Stimulated activated CD4-positive, alpha-beta T cell treated with anti-CD3 and anti-CD28 coated beads, Interleukin-12 subunit alpha, Interleukin-12 subunit beta, amount 100 ng/mL, for 48 hours (primary cell): ENCODE measurements at regions not wholly inside any gene's neighbourhood (a gene's known extent, or its start where the extent isn't known, plus 50 kb on each side); places are given as distances from the start of the nearest gene placed in this dataset.

Experiments used
- DNase-seq, 3 donors: peaks; one replicate each; pipeline ENCODE4 v3.0.0-alpha.2; 2020; ENCODE audit warnings: low read depth in 2 of 3, low spot score in 1 of 3

DNA sequence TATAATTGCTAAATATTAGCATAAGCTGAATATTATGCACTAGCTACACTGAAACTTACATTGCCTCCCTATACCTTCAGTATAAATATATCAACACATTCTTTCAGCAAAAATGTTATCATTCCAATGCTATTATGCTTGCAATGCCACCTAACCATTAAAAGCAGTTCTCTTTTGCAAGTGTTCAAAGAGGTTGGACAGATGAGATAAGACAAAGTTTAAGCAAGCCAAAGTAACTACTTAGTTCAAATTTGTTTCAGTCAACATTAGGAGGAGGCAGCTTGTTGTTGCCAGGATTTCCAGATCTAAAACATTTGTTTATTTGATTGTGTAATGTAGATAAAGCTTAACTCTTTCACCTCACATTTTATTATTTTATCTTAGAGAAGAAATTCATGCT, 323.9 kb upstream of the FAM241A start:
- no peak for DNase-seq

DNA sequence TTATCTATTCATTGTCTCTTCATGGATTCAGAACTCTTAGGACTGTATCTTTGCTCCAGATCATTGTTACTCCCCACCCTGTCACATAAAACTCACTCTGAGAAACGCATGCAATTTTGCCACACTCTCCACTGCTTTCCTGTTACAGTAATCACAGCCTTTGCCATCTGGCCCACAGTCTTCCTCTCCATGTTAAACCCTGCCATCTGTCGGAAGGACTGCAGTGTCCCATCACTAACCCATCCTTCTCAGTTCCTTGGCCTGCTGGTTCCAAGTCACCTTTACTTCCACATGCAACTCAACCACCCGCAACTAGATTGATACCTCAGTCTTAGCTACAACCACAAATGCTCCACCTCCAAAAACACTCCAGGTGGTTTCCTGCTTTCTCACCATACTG, 308.7 kb upstream of the FAM241A start:
- DNase-seq, result no peak

DNA sequence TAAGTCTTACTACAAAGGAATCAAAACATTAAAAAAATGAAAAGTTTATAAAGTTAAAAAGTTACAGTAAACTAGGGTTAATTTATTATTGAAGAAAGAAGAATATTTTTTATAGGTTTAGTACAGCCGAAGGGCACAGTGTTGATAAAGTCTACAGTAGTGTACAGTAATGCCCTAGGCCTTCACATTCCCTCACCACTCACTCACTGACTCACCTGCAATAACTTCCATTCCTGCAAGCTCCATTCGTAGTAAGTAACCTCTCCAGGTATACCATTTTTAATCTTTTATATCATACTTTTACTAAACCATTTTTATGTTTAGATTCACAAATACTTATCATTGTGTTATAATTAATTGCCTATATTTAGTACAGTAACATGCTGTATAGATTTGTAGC, 307.5 kb upstream of the FAM241A start:
- DNase-seq, result no peak

DNA sequence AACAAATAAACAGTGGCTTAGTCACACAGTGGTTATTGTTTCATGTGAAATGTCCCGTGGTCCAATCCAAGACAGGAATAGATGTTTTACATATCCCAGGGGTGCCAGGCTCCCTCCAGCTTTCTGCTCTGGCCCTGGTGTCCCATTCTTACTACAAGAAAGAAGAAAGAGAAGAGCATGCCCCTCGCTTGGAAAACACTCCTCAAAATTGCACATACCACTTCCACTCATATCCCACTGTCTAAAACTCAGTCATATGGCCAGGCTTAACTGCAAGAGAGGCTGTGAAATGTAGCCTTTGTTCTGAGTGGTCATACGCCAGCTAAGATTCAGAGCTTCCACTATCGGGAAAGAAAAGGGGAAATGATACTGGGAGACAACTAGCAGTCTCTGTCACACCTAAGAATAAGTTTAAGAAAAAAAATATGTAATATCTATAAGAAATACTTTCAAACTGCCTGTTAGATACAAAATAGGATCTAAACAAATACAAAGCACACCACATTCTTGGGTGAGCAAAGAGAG, 306.8 kb upstream of the FAM241A start:
- DNase-seq, result no peak

DNA sequence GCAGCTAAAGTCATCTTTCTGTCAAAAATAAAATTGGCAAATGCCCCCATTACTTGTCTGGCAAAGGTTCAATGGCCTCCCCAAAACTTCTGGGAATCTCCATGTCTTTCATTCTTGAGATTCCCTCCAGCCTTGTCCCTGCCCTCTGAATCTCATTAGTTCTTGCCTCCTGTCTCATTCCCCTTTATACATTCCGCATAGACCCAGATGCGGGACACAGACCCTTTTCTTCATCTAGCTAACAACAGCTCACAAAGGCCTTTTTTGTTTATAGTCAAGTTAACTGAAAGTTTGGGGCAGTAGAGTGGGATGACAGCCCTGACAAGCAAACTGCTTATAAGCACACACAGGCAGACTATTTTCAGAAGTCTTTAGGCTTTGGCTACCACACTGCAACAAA, 306.1 kb upstream of the FAM241A start:
- no peak for DNase-seq

DNA sequence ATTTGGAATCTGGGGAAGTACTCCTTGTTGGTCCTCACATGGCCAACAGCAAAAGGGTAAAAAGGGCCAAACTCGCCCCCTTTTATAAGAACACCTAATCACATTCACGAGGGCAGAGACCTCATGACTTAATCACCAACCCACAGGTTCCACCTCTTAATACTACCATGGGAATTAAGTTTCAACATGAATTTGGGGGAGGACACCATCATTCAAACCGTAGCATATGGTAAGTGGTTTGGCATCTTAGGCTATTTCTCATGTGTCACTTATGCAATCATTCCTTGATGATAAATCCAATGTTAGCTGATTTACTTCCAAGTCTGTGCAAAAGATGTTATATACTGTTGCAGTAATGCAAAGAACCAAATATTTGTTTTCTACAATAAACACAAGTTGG, 302.9 kb upstream of the FAM241A start:
- DNase-seq, result no peak

DNA sequence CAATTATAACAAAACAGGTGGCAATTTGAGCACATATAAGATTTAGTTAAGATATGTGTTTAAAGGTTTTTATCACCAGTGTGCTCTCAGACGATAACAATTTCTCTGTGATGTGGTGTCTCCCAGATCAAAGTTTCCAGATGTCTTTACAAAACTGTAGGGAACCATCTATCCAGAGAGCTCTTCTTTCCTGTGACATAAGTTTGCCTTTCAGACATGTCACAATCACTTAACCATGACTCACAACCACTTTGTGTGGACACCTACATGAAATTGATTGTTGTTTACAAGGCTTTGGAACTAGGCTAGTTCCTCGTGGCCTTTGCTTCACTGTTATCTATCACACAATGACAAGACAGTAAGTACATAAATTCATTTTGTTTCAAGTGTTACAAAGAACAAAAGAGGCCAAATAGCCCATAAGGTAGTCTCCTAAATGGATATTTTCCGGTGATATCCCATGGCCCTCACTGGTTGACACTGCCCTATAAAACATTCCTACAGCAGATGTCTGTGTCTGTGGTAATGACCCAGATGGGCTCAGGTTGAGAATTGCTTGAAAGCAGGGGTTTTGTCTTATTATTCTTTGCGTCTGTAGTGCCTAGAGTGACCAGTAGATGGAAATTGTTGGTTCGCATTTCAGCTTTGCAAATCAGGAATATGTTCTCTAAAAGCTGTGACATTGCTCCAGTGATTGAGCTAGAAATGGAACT, 297.8 kb upstream of the FAM241A start:
- no peak for DNase-seq

DNA sequence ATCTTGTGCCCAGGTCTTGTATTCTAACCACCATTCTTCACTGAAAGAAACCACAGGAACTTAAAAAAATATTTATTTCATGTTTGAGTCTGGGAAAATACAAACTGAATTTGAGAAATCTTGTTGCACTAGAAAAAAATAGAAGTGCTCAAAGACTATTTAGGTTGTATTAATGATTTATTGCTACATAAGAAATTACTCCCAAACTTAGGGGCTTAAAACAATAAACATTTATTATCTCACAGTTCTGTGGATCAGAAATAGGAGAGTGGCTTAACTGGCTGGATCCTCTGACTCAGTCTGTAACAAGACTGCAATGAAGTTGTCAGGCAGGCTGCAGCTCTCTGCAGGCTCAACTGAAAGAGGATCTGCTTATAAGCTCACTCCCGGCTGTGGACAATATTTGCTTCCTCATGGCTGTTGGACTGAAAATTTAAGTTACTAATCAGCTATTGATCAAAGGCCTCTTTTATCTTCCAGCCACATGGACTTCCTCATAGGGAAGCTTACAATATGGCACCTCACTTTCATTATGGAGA, 295.4 kb upstream of the FAM241A start:
- no peak for DNase-seq

DNA sequence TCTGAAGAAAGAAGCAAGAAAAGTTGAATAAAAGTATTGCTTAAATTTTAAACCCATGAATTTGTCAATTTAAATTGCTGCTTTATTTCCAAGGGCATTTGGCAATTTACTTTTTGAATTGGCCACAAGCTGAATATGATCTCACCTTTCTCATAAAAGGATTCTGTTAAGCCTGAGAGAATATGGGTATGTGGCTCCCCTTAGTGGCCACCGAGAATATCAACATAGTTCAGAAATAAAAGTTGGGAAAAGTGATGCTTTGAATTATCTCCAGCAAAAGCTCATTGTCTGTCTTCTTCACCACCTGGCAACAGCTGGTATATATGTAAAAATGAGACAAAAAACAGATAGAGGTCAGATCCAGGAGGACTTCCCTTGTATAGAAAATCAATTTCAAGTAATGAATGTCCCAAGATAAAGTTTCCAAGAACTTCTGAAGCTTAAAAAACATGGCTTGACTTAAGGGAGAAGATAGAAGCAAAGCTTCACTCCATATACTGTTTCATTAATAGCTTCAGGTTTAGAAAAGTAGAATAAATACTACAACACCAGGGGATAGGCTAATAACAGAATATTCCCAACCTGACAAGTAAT, 290.7 kb upstream of the FAM241A start:
- peak in 1 of 3 donors; percentile 0 for DNase-seq

DNA sequence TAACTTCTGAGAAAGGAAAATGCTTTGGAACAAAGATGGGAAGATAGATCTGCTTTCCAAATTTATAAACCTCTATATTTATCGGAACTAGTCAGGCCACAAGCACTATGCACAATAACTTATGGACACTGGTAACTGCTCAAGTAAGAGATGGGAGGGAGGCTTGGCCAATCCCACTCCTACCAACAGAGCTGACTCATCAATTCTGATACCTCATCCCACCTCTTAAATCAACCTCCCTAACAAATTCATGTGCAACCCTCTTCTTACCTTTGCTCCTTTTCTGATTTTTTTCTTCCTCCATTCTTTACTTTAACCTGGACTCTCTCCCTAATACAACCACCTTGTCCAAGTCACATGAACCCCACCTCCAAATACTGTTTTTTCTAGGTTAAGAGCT, 289.9 kb upstream of the FAM241A start:
- no peak for DNase-seq

DNA sequence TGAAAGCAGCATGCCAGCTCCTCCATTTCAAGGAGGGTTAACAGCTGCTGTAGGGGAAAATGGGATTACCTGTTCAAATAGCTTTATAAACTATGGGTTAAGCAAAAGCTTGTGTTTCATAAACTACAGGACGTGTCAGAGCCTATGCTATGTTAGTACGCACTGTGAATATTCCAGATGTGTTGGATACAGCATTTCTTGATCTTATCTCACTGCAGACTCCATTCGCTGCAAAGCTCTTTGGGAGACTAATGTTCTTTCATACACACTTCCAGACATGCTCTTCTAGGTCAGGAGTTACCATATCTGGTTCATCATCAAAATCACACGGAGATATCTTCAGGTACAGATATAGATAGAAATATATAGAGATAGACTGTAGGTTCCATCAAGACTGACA, 281.2 kb upstream of the FAM241A start:
- no peak for DNase-seq

DNA sequence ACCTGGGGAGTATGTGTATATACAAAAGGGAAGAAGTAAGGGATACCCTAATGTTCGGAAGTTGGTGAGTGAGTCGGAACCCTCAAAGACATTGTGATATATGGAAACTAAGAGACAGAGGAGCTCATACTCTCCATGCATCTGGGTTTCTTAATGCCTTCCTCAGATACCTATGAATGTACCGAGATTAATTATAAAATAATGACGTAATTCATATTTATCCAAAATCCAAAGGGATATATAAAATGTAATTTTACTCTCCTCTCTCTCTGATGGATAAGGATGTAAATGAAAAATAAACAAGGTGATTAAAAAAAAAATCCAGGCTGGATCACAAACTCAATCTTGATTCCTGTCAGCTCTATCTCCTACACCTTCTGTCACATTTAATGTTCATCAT, 275.9 kb upstream of the FAM241A start:
- no peak for DNase-seq

DNA sequence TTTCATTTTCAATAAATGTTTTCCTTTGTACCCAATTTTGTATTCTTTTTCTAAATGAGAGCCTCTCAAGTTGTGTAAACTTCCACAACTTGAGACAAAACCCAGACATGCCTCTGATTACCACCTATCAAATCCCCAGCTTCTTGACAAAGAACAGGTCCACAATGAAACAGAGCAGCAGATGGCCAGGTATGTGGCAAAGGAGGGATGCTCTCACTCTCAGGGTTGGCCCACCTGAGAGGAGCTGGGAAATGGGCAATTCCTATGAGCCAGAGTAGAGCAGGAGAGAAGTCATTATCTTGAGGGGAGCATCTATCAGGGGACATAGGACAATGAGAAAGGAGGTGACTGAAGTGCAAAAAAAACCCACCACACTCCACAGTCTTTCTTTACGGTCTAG, 273.5 kb upstream of the FAM241A start:
- DNase-seq, result no peak

DNA sequence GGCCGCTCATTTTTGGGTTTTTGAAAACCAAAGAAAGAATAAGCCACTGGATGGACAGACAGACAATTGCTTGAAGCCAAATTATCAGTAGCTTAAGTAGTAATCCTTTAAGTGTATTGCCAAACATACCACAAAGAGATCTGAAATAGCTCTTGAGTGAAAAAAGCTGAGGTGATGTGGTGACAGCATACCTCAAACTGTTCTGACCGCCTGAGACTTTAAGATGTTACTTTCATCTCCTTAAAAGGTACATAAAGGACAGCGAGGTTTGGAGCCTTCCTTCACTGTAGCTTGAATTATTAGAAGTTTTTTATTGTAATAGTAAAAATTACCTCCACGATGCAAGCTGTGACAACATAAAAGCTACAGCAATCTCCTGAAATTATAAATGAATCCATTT, 271.5 kb upstream of the FAM241A start:
- DNase-seq, result no peak

DNA sequence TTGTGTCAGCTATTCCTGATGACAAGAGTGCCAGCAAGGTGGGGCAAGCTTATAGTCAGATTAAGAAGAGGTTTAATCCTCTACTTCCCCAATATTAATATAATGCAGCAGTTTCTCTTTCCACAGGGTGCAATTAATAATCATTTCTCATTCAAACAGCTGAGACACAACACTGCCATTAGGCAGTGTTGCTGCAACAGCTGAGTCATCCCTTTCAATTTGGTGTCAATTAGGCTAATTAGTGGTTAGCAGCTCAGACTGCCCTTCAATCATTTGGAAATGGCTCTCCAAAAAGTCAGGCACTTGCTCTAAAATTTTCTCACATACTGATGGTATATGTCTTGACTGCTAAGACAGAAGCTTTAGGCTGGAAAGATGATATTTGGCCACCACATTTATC, 265.7 kb upstream of the FAM241A start:
- DNase-seq, result no peak

DNA sequence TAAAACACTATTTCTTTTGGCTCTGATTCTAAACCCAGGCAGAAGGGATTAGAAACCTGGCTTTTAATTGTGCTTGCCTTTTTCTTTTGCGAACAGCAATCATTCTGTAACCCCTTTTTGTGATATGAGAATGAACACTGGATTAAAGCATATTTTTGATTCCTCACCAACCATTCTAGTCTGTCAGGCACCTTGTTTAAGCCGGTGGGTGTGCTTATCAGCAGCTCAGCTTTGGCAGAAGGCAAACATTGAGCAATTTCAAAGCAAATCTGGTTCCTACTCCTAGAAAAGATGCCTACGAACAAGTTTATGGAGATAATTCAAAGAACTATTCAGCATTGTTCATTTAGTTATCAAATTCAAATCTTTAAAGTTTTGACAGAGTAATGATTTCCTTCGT, 265.1 kb upstream of the FAM241A start:
- DNase-seq, result no peak

DNA sequence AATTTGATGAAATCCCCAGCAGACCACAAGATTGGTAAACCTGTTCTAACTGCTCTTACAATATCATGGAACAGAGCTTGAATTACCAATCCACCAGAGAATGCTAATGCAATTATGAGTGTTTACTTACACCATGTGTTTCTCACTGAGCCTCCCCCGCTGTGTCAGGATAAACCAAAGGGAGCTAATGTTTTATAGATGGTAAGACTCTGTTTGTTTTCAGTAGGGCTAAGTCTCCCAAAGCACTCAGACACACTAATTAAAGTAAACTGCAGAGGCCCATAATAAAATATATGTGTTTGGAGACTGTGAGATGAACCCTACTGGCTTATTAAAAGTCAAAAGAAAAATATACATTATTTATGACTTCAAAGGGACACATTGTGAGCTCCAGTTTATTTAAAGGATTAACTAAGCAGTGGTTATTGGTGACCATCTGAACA, 261.7 kb upstream of the FAM241A start:
- DNase-seq, result no peak

DNA sequence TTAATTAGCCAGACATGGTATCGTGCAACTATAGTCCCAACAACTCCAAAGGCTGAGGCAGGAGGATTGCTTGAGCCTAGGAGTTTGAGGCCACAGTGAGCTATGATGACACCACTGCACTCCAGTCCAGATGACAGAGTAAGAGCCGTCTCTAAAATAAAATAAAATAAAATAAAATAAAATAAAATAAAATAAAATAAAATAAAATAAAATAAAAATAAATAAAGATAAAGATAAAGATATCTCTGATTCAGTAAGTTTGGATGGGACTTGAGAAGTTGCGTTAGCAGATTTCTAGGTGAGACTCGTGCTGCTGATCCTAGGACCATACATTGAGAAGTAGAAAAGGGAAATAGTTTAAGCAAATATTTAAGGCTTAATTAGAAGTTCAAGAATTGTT, 254.8 kb upstream of the FAM241A start:
- DNase-seq, result no peak

DNA sequence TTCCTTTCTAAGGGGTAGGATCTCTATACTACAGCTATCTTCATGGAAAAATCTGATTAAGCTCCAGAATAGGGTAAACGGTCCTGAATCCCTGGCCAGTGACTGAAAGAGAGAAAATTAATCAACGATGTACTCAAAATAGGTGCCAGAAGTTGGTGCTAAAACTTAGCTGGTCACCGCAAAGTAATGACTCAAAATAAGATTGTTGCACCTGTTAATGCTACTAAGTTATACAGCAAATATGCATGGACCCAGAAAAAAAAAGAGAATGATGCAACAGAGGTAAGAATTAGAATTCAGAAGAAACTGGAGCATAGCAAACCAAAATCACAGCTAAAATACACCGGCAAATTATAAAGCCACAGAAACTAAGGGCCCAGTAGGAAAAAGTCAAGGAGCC, 239.7 kb upstream of the FAM241A start:
- no peak for DNase-seq

DNA sequence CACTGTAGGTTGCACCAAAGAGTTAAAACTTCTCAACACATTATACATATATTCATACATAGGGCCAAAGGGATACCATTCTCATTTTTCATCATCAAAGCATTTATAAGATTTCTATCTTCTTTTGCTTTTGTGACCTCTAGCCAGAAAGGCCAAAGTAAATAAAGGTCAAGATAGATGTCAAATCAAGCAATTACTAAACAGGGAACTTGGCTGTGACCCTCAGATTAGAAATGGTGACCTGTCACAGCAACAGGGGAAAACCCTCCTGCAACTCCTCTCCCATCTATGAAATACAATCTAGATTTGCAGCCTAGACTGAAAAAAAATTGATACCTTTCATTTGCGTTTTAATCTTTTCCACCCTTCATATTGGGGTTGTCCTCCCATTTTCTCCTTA, 225.6 kb upstream of the FAM241A start:
- DNase-seq, result no peak

DNA sequence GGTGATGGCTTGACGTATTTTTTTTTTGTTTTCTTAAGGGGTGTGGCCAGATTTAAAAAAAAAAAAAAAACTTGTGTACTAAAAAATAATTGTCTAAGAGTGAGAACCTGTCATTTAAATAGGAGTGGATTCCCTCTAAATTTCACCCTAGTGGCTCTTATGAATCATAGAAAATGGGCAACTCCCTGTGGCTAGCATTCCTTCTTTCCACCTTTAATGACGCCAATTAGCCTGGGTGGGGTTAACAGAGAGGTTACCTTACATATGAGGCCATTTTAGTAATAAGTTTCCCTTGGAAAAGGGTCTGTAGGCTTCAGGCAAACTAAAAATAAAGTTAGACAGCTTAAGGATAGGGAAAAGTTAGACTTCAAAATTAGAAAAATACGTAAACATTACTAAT, 223.5 kb upstream of the FAM241A start:
- no peak for DNase-seq

DNA sequence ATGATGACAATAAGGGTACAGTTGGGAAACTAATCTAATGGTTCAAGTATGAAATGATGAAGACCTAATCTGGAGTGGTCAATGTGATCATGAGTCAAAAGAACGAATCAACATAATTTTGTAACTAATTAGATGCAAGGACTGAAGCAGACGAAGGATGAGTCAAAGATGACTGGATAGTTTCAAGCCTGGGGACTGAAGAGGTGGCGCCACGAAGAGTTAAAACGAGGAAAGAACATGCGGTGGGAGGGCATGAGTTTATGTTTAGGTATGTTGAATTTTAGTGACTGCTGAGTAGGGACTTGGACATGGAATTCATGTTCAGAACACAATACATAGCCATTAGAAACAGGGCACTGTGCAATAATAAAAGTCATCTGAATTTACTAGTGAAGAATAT, 221.5 kb upstream of the FAM241A start:
- DNase-seq, result no peak

DNA sequence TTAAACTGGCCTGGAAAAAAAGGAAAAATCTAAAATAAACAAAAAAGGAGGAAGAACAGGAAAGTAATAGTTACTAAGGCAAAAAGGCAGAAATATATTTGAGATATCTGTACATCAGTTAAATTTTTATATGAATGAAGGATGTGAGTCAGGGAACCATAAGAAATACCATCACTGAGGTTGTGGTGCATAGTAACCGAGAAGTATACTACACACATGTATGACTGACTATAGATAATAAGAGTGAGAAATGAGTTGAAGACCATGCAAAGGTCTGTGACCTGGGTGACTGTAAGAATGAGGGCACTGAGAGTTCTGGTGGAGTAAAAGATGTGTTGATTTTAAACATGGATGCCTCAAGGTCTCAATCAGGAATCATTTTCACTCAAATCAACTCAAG, 220.6 kb upstream of the FAM241A start:
- DNase-seq, result no peak
